ENCODE measurements at regions not wholly inside any gene's neighbourhood (a gene's known extent, or its start where the extent isn't known, plus 50 kb on each side); places are given as distances from the start of the nearest gene placed in this dataset.

- intact Hi-C loops (cut with micrococcal nuclease): no loop called here
- POLR2A ChIA-PET (ENCODE audit: unreplicated experiment): no interaction called here
- no peaks in the 10 kb centered on the region for H3F3A ChIP-seq (ENCODE audit: low read length, unreplicated experiment)
These were observed 160.4 kb downstream of the MAD2L1 start for GRCh38 chr4:119906277-119906676.

GRCh38 chr4:119898211-119898610, 168.4 kb downstream of the MAD2L1 start:
- POLR2A ChIA-PET (ENCODE audit: unreplicated experiment): no interaction called here
- TF ChIP-seq EZH2 (IDR thresholded peaks at IDR 0.05; ENCODE audit: low read length, unreplicated experiment) (no peak), EZH2phosphoT487 (IDR thresholded peaks at IDR 0.05; ENCODE audit: borderline replicate concordance, low read length) (no peak)
- TF ChIP-seq, protein P1, sequence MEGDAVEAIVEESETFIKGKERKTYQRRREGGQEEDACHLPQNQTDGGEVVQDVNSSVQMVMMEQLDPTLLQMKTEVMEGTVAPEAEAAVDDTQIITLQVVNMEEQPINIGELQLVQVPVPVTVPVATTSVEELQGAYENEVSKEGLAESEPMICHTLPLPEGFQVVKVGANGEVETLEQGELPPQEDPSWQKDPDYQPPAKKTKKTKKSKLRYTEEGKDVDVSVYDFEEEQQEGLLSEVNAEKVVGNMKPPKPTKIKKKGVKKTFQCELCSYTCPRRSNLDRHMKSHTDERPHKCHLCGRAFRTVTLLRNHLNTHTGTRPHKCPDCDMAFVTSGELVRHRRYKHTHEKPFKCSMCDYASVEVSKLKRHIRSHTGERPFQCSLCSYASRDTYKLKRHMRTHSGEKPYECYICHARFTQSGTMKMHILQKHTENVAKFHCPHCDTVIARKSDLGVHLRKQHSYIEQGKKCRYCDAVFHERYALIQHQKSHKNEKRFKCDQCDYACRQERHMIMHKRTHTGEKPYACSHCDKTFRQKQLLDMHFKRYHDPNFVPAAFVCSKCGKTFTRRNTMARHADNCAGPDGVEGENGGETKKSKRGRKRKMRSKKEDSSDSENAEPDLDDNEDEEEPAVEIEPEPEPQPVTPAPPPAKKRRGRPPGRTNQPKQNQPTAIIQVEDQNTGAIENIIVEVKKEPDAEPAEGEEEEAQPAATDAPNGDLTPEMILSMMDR (conservative IDR thresholded peaks at IDR 0.05; ENCODE audit: low read depth, low read length): no peak

More at GRCh38 chr4:119906277-119906676, 160.4 kb downstream of the MAD2L1 start:
- no peaks in the 10 kb centered on the region for H3K36me3 ChIP-seq (ENCODE audit: low read depth, low read length)
- ATAC-seq: no peak
- H2AFZ ChIP-seq (ENCODE audit: low read length): no peak overlapping the region
- TF ChIP-seq, protein P1 (conservative IDR thresholded peaks at IDR 0.05; ENCODE audit: low read depth, low read length): no peak
- TF ChIP-seq EZH2phosphoT487 (IDR thresholded peaks at IDR 0.05; ENCODE audit: borderline replicate concordance, low read length) (no peak), EZH2 (IDR thresholded peaks at IDR 0.05; ENCODE audit: low read length, unreplicated experiment) (no peak)
- no TSS peak for BruUV-seq (replicated peaks)
- H3K4me2 ChIP-seq (ENCODE audit: low read length): no peak overlapping the region
- H3K9me3 ChIP-seq (ENCODE audit: low read length): no peaks in the 10 kb centered on the region
- H3K4me3 ChIP-seq (ENCODE audit: low read length): no peak overlapping the region
- CTCF ChIA-PET: interaction anchor here (0.7 kb wide), 1 partner anchor 149 kb away, joined by 4 read pairs; no protein-coding TSS in a partner anchor
- H3K27me3 ChIP-seq (ENCODE audit: low read length): no peaks in the 10 kb centered on the region
- no peaks in the 10 kb centered on the region for H3K9me2 ChIP-seq (replicated peaks; ENCODE audit: low read length)
- no peaks in the 10 kb centered on the region for H4K20me1 ChIP-seq (ENCODE audit: low read length)
- no peak for DNase-seq
- H3K79me2 ChIP-seq (ENCODE audit: low read length): no peaks in the 10 kb centered on the region
- H3K9ac ChIP-seq (ENCODE audit: low read length): no peak overlapping the region
- no peaks in the 10 kb centered on the region for H3K4me1 ChIP-seq (ENCODE audit: insufficient read depth, low read length)
- no peak overlapping the region for H3K27ac ChIP-seq (ENCODE audit: low read length)

GRCh38 chr4:119897260-119897659, 169.4 kb downstream of the MAD2L1 start:
- H3F3A ChIP-seq (ENCODE audit: low read length, unreplicated experiment): no peaks in the 10 kb centered on the region
- no peak for DNase-seq
- H3K27ac ChIP-seq (ENCODE audit: low read length): no peak overlapping the region
- no TSS peak for BruUV-seq (replicated peaks)
- intact Hi-C loops (cut with micrococcal nuclease): no loop called here
- no peaks in the 10 kb centered on the region; the same call in 1 of the 2 replicates for H3K4me1 ChIP-seq (ENCODE audit: insufficient read depth, low read length)
- no peaks in the 10 kb centered on the region for H3K9me3 ChIP-seq (ENCODE audit: low read length)
- H3K36me3 ChIP-seq (ENCODE audit: low read depth, low read length): no peaks in the 10 kb centered on the region
- no peak for ATAC-seq
- H3K79me2 ChIP-seq (ENCODE audit: low read length): no peaks in the 10 kb centered on the region
- H3K27me3 ChIP-seq (ENCODE audit: low read length): no peaks in the 10 kb centered on the region
- H3K4me3 ChIP-seq (ENCODE audit: low read length): no peak overlapping the region
- H3K9me2 ChIP-seq (replicated peaks; ENCODE audit: low read length): no peaks in the 10 kb centered on the region
- TF ChIP-seq EZH2 (IDR thresholded peaks at IDR 0.05; ENCODE audit: low read length, unreplicated experiment) (no peak), EZH2phosphoT487 (IDR thresholded peaks at IDR 0.05; ENCODE audit: borderline replicate concordance, low read length) (no peak)
- TF ChIP-seq, protein P1 (conservative IDR thresholded peaks at IDR 0.05; ENCODE audit: low read depth, low read length): no peak
- H3K9ac ChIP-seq (ENCODE audit: low read length): no peak overlapping the region
- no peak overlapping the region for H3K4me2 ChIP-seq (ENCODE audit: low read length)
- POLR2A ChIA-PET (ENCODE audit: unreplicated experiment): no interaction called here
- no peak overlapping the region for H2AFZ ChIP-seq (ENCODE audit: low read length)
- H4K20me1 ChIP-seq (ENCODE audit: low read length): no peaks in the 10 kb centered on the region
- CTCF ChIA-PET: no interaction called here

More at GRCh38 chr4:119898211-119898610, 168.4 kb downstream of the MAD2L1 start:
- Histone ChIP-seq H2AFZ (ENCODE audit: low read length) (no peak overlapping the region), H3K4me3 (ENCODE audit: low read length) (no peak overlapping the region), H3K79me2 (ENCODE audit: low read length) (no peaks in the 10 kb centered on the region), H3K27ac (ENCODE audit: low read length) (no peak overlapping the region), H3K4me2 (ENCODE audit: low read length) (no peak overlapping the region), H3K9me3 (ENCODE audit: low read length) (no peaks in the 10 kb centered on the region), H3K4me1 (ENCODE audit: insufficient read depth, low read length) (no peaks in the 10 kb centered on the region; the same call in 1 of the 2 replicates), H3K36me3 (ENCODE audit: low read depth, low read length) (no peaks in the 10 kb centered on the region), H3K9me2 (replicated peaks; ENCODE audit: low read length) (no peaks in the 10 kb centered on the region), H4K20me1 (ENCODE audit: low read length) (no peaks in the 10 kb centered on the region), H3F3A (ENCODE audit: low read length, unreplicated experiment) (no peaks in the 10 kb centered on the region), H3K9ac (ENCODE audit: low read length) (no peak overlapping the region), H3K27me3 (ENCODE audit: low read length) (no peaks in the 10 kb centered on the region)
- ATAC-seq: no peak
- no peak for DNase-seq
- intact Hi-C loops (cut with micrococcal nuclease): no loop called here
- BruUV-seq (replicated peaks): no TSS peak
- CTCF ChIA-PET: no interaction called here
